ENCODE measurements at regions not wholly inside any gene's neighbourhood (a gene's known extent, or its start where the extent isn't known, plus 50 kb on each side); places are given as distances from the start of the nearest gene placed in this dataset.

- DNase-seq (ENCODE audit: extremely low read depth, low read depth) = no peak
These were observed 76.1 kb upstream of the IRF2 start for GRCh38 chr4:184550476-184550875.

GRCh38 chr4:184548648-184549341 lies 74.4 kb upstream of the IRF2 start:
- DNase-seq (ENCODE audit: extremely low read depth, low read depth) = no peak
- no peak for TF ChIP-seq CTCF (IDR thresholded peaks at IDR 0.05; ENCODE audit: low read depth, low read length)

More at GRCh38 chr4:184550476-184550875, 76.1 kb upstream of the IRF2 start:
- no peak for TF ChIP-seq CTCF (IDR thresholded peaks at IDR 0.05; ENCODE audit: low read depth, low read length)

DNA sequence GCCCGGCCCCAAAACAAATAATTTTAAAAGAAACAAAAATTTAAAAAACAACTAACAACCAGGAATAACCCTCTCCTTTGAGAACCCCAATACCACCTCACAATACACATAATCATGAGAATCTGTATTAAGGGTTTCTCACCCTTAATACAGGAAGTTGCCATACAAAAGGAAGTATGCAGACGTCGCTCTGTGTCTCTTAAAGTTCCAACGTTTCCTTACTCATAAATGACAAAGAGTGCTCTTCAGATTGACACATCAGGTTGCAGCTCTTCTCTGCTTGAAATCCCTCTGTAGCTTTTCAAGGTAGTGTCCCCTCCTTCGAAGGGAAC lies 73.9 kb upstream of the IRF2 start:
- DNase-seq (ENCODE audit: extremely low read depth, low read depth) = no peak
- no peak for TF ChIP-seq CTCF (IDR thresholded peaks at IDR 0.05; ENCODE audit: low read depth, low read length)

GRCh38 chr4:184544788-184545409 lies 70.5 kb upstream of the IRF2 start:
- TF ChIP-seq CTCF (IDR thresholded peaks at IDR 0.05; ENCODE audit: low read depth, low read length) = no peak
- DNase-seq (ENCODE audit: extremely low read depth, low read depth) = no peak

GRCh38 chr4:184541907-184542306 lies 67.6 kb upstream of the IRF2 start:
- TF ChIP-seq CTCF (IDR thresholded peaks at IDR 0.05; ENCODE audit: low read depth, low read length) = no peak
- no peak for DNase-seq (ENCODE audit: extremely low read depth, low read depth)

- no peak for TF ChIP-seq CTCF (IDR thresholded peaks at IDR 0.05; ENCODE audit: low read depth, low read length)
- DNase-seq (ENCODE audit: extremely low read depth, low read depth) = no peak
These were observed 66.0 kb upstream of the IRF2 start for GRCh38 chr4:184540307-184540706.

DNA sequence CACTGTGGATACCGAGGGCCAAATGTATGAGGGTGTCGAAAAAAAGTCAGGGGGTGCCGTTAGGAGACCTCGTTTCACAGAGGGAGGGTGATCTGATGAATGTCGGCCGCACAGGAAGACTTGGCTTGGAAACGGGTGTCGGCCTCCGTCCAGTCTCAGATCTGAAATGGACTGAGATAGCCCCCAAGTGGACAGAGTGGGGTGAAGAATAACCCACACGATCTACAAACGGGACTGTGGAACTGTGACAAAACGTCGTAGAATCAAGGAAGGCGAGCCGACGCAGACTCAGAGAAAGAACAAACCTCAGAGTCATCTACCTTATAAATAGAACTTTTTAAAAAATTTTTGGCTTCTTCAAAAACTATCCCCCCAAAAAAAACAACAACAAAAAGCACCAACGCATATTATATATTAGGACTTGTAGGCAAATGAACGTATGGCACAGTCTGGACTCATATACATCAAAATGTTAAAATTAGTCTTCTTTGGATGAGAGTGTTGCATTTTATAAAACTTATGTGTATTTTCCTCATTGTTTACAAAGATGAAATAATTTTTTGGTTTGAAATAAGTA lies 63.8 kb upstream of the IRF2 start:
- DNase-seq (ENCODE audit: extremely low read depth, low read depth) = peak; percentile 79
- peak; percentile 77 for TF ChIP-seq CTCF (IDR thresholded peaks at IDR 0.05; ENCODE audit: low read depth, low read length)

Data from AG09319 (cell line).